ENCODE measurements at regions not wholly inside any gene's neighbourhood (a gene's known extent, or its start where the extent isn't known, plus 50 kb on each side); places are given as distances from the start of the nearest gene placed in this dataset.

- TF ChIP-seq MAZ (IDR thresholded peaks at IDR 0.05; ENCODE audit: borderline replicate concordance, low read depth, low read length) (no peak), MAZ (CRISPR knock-in tag; IDR thresholded peaks at IDR 0.05; ENCODE audit: low read depth) (no peak), TARDBP (CRISPR knock-in tag; IDR thresholded peaks at IDR 0.05) (no peak), ZNF275 (CRISPR knock-in tag; IDR thresholded peaks at IDR 0.05; ENCODE audit: borderline replicate concordance) (no peak), ZNF446 (CRISPR knock-in tag; IDR thresholded peaks at IDR 0.05) (no peak), REXO4 (CRISPR knock-in tag; IDR thresholded peaks at IDR 0.05; ENCODE audit: borderline replicate concordance) (no peak)
Observed at GRCh38 chr14:106738075-106738474, 1211.7 kb downstream of the TMEM121 start.

Measured in HepG2 (cell line).